ENCODE measurements at regions not wholly inside any gene's neighbourhood (a gene's known extent, or its start where the extent isn't known, plus 50 kb on each side); places are given as distances from the start of the nearest gene placed in this dataset.

DNA sequence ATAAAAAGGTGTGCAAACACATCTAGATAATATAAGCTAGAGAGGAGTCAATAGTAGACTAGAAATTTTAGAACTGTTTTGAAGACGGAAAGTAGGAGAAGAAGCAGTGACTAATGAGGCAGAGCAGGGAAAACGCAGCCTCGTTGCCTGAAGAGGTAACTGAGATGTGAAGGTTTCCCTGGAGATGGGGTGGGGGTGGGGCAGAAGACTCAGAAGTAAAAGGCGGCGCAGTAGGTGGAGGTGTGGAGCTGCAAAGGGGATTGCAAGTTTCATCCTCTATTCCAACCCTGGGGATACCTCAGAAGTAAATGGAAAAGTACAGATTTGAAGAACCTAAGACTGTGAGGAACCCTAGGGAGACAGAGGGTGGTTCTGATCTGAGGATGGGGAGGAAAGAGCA, 109.5 kb downstream of the TMPRSS5 start:
- no peak overlapping the region for H3K27ac Mint-ChIP-seq
- no peaks in the 10 kb centered on the region for H3K27me3 Mint-ChIP-seq (ENCODE audit: insufficient read depth)
- no peaks in the 10 kb centered on the region for H3K4me1 Mint-ChIP-seq (ENCODE audit: low read depth)
- H3K9me3 Mint-ChIP-seq = peaks cover 24% of the 10 kb centered on the region
- TF ChIP-seq, protein P1, sequence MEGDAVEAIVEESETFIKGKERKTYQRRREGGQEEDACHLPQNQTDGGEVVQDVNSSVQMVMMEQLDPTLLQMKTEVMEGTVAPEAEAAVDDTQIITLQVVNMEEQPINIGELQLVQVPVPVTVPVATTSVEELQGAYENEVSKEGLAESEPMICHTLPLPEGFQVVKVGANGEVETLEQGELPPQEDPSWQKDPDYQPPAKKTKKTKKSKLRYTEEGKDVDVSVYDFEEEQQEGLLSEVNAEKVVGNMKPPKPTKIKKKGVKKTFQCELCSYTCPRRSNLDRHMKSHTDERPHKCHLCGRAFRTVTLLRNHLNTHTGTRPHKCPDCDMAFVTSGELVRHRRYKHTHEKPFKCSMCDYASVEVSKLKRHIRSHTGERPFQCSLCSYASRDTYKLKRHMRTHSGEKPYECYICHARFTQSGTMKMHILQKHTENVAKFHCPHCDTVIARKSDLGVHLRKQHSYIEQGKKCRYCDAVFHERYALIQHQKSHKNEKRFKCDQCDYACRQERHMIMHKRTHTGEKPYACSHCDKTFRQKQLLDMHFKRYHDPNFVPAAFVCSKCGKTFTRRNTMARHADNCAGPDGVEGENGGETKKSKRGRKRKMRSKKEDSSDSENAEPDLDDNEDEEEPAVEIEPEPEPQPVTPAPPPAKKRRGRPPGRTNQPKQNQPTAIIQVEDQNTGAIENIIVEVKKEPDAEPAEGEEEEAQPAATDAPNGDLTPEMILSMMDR (IDR thresholded peaks at IDR 0.05) = no peak
- no peaks in the 10 kb centered on the region for H3K36me3 Mint-ChIP-seq (ENCODE audit: low read depth)
- H3K4me3 Mint-ChIP-seq = no peak overlapping the region
- DNase-seq = no peak

GRCh38 chr11:113595810-113596594, 110.1 kb downstream of the TMPRSS5 start:
- TF ChIP-seq, protein P1 (IDR thresholded peaks at IDR 0.05) = no peak
- Mint-ChIP-seq H3K4me3 (no peak overlapping the region), H3K4me1 (ENCODE audit: low read depth) (no peaks in the 10 kb centered on the region), H3K9me3 (peaks cover 24% of the 10 kb centered on the region), H3K27ac (no peak overlapping the region), H3K36me3 (ENCODE audit: low read depth) (no peaks in the 10 kb centered on the region), H3K27me3 (ENCODE audit: insufficient read depth) (no peaks in the 10 kb centered on the region)
- DNase-seq = no peak

GRCh38 chr11:113593698-113594308, 112.3 kb downstream of the TMPRSS5 start:
- DNase-seq = no peak
- peaks cover 1% of the 10 kb centered on the region; the same call in 1 of the 2 replicates for H3K27me3 Mint-ChIP-seq (ENCODE audit: insufficient read depth)
- TF ChIP-seq, protein P1 (IDR thresholded peaks at IDR 0.05) = no peak
- H3K4me1 Mint-ChIP-seq (ENCODE audit: low read depth) = no peaks in the 10 kb centered on the region
- peaks cover 40% of the 10 kb centered on the region for H3K9me3 Mint-ChIP-seq
- no peak overlapping the region for H3K4me3 Mint-ChIP-seq
- no peaks in the 10 kb centered on the region for H3K36me3 Mint-ChIP-seq (ENCODE audit: low read depth)
- no peak overlapping the region for H3K27ac Mint-ChIP-seq

GRCh38 chr11:113591117-113591516, 115.0 kb downstream of the TMPRSS5 start:
- Mint-ChIP-seq H3K36me3 (ENCODE audit: low read depth) (no peaks in the 10 kb centered on the region), H3K4me1 (ENCODE audit: low read depth) (no peaks in the 10 kb centered on the region), H3K4me3 (no peak overlapping the region), H3K9me3 (peaks cover 49% of the 10 kb centered on the region), H3K27ac (no peak overlapping the region), H3K27me3 (ENCODE audit: insufficient read depth) (peaks cover 1% of the 10 kb centered on the region)
- no peak for DNase-seq
- TF ChIP-seq, protein P1 (IDR thresholded peaks at IDR 0.05) = no peak

DNA sequence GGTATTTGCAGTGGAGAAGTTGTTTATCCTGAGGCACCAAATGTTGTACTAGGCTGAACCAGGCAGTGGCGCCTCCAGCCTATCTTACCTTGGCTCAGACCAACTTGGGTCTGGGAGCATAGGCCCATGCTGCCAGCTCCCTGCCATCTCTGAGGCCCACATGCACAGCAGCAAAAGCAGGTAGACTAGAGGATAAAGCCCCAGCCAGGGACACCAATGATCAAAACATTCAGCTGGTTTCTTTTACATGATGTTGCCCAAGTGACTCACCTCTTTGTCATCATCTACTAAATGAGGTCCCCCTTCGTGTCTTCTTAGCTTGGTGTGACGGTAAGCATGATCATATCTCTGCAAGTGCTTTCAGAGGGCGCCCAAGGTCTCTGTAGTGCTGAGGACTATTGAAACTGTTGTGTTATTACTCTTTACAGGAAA, 112.1 kb upstream of the DRD2 start:
- TF ChIP-seq, protein P1 (IDR thresholded peaks at IDR 0.05) = no peak
- no peak overlapping the region for H3K27ac Mint-ChIP-seq
- peaks cover 52% of the 10 kb centered on the region for H3K9me3 Mint-ChIP-seq
- no peak overlapping the region for H3K4me3 Mint-ChIP-seq
- H3K27me3 Mint-ChIP-seq (ENCODE audit: insufficient read depth) = peaks cover 3% of the 10 kb centered on the region
- no peak for DNase-seq
- no peaks in the 10 kb centered on the region for H3K36me3 Mint-ChIP-seq (ENCODE audit: low read depth)
- H3K4me1 Mint-ChIP-seq (ENCODE audit: low read depth) = no peaks in the 10 kb centered on the region
